ENCODE measurements at regions not wholly inside any gene's neighbourhood (a gene's known extent, or its start where the extent isn't known, plus 50 kb on each side); places are given as distances from the start of the nearest gene placed in this dataset.

- no TSS peak for BruUV-seq (replicated peaks)
- Histone ChIP-seq H3K4me1 (peaks cover 4% of the 10 kb centered on the region; the same call in 1 of the 2 replicates), H3K36me3 (ENCODE audit: control insufficient read depth, insufficient read depth, low read length) (no peaks in the 10 kb centered on the region), H3K27me3 (replicated peaks; ENCODE audit: control insufficient read depth, insufficient read depth, low read length) (no peaks in the 10 kb centered on the region), H3K4me3 (ENCODE audit: low read depth, low read length) (no peak overlapping the region), H3K9me3 (peaks cover 15% of the 10 kb centered on the region; the same call in 1 of the 2 replicates)
- TF ChIP-seq CTCF (IDR thresholded peaks at IDR 0.05; ENCODE audit: insufficient read depth in 1 of 2, low read depth in 1 of 2, low read length in 1 of 2, severe bottlenecking in 1 of 2, unreplicated experiment in 1 of 2): no peak
- H3K36me3 Mint-ChIP-seq (ENCODE audit: insufficient read depth, unreplicated experiment): no peaks in the 10 kb centered on the region
- H3K4me1 Mint-ChIP-seq (ENCODE audit: low read depth, unreplicated experiment): peaks cover 7% of the 10 kb centered on the region
- ChIA-PET POLR2A (no interaction called here), CTCF (no interaction called here)
- no peak overlapping the region for H3K4me3 Mint-ChIP-seq (ENCODE audit: unreplicated experiment)
- no peaks in the 10 kb centered on the region for H3K27me3 Mint-ChIP-seq (ENCODE audit: insufficient read depth, unreplicated experiment)
- no peak for DNase-seq
- no peak overlapping the region for H3K27ac Mint-ChIP-seq (ENCODE audit: unreplicated experiment)
- intact Hi-C loops (cut with micrococcal nuclease; ENCODE audit: unreplicated experiment): no loop called here
- no peaks in the 10 kb centered on the region for H3K9me3 Mint-ChIP-seq (ENCODE audit: unreplicated experiment)
Measured at GRCh38 chr2:156098506-156098905, 234.0 kb downstream of the NR4A2 start.

- BruUV-seq (replicated peaks): no TSS peak
- POLR2A ChIA-PET: no interaction called here
- no peaks in the 10 kb centered on the region for H3K36me3 Mint-ChIP-seq (ENCODE audit: insufficient read depth, unreplicated experiment)
Measured at GRCh38 chr2:156088587-156088986, 243.9 kb downstream of the NR4A2 start.

GRCh38 chr2:156087875-156088274 is 244.6 kb downstream of the NR4A2 start:
- no TSS peak for BruUV-seq (replicated peaks)
- Histone ChIP-seq H3K4me3 (ENCODE audit: low read depth, low read length) (no peak overlapping the region), H3K27me3 (replicated peaks; ENCODE audit: control insufficient read depth, insufficient read depth, low read length) (no peaks in the 10 kb centered on the region), H3K36me3 (ENCODE audit: control insufficient read depth, insufficient read depth, low read length) (no peaks in the 10 kb centered on the region; the same call in 1 of the 2 replicates), H3K4me1 (peaks cover 16% of the 10 kb centered on the region), H3K9me3 (peaks cover 8% of the 10 kb centered on the region; the same call in 1 of the 2 replicates)
- DNase-seq: no peak
- H3K27me3 Mint-ChIP-seq (ENCODE audit: insufficient read depth, unreplicated experiment): no peaks in the 10 kb centered on the region
- CTCF ChIA-PET: no interaction called here
- H3K27ac Mint-ChIP-seq (ENCODE audit: unreplicated experiment): no peak overlapping the region
- H3K36me3 Mint-ChIP-seq (ENCODE audit: insufficient read depth, unreplicated experiment): no peaks in the 10 kb centered on the region
- no peak overlapping the region for H3K4me3 Mint-ChIP-seq (ENCODE audit: unreplicated experiment)
- no peaks in the 10 kb centered on the region for H3K4me1 Mint-ChIP-seq (ENCODE audit: low read depth, unreplicated experiment)
- TF ChIP-seq CTCF (IDR thresholded peaks at IDR 0.05; ENCODE audit: insufficient read depth in 1 of 2, low read depth in 1 of 2, low read length in 1 of 2, severe bottlenecking in 1 of 2, unreplicated experiment in 1 of 2): no peak
- POLR2A ChIA-PET: no interaction called here
- intact Hi-C loops (cut with micrococcal nuclease; ENCODE audit: unreplicated experiment): no loop called here
- H3K9me3 Mint-ChIP-seq (ENCODE audit: unreplicated experiment): peaks cover 7% of the 10 kb centered on the region

More at GRCh38 chr2:156088587-156088986, 243.9 kb downstream of the NR4A2 start:
- CTCF ChIA-PET: no interaction called here
- no peak for TF ChIP-seq CTCF (IDR thresholded peaks at IDR 0.05; ENCODE audit: insufficient read depth in 1 of 2, low read depth in 1 of 2, low read length in 1 of 2, severe bottlenecking in 1 of 2, unreplicated experiment in 1 of 2)
- Histone ChIP-seq H3K9me3 (peaks cover 4% of the 10 kb centered on the region; the same call in 1 of the 2 replicates), H3K36me3 (ENCODE audit: control insufficient read depth, insufficient read depth, low read length) (no peaks in the 10 kb centered on the region; the same call in 1 of the 2 replicates), H3K4me1 (peaks cover 21% of the 10 kb centered on the region), H3K27me3 (replicated peaks; ENCODE audit: control insufficient read depth, insufficient read depth, low read length) (no peaks in the 10 kb centered on the region), H3K4me3 (ENCODE audit: low read depth, low read length) (no peak overlapping the region)
- no peak for DNase-seq
- intact Hi-C loops (cut with micrococcal nuclease; ENCODE audit: unreplicated experiment): no loop called here
- Mint-ChIP-seq H3K27ac (ENCODE audit: unreplicated experiment) (no peak overlapping the region), H3K4me1 (ENCODE audit: low read depth, unreplicated experiment) (no peaks in the 10 kb centered on the region), H3K27me3 (ENCODE audit: insufficient read depth, unreplicated experiment) (no peaks in the 10 kb centered on the region), H3K9me3 (ENCODE audit: unreplicated experiment) (no peaks in the 10 kb centered on the region), H3K4me3 (ENCODE audit: unreplicated experiment) (no peak overlapping the region)

Measured in Caco-2 (cell line).